Activated B cell treated with CpG ODN at 0.5 μM for 24 hours (primary cell): ENCODE measurements at regions not wholly inside any gene's neighbourhood (a gene's known extent, or its start where the extent isn't known, plus 50 kb on each side); places are given as distances from the start of the nearest gene placed in this dataset.

Experiments
- ATAC-seq: fragments of 200-7000 bp; cut with Tn5 transposase; one replicate; pipeline ENCODE4 v1.10.0; 2021; ENCODE audit warnings: low read depth, mild to moderate bottlenecking, moderate library complexity
- CTCF ChIA-PET: fragments of 350-600 bp; sonication (Branson Sonifier 250); formaldehyde crosslinking; loops from one replicate; lab custom pipeline; 2021; ENCODE audit warnings: antibody characterized with exemption; lab: Charles Lee
- POLR2A ChIA-PET: fragments of 350-600 bp; sonication (Branson Sonifier 250); formaldehyde crosslinking; loops from one replicate; lab custom pipeline; 2021; ENCODE audit warnings: antibody characterized with exemption; lab: Charles Lee
- DNase-seq: peaks from one replicate; pipeline ENCODE4 v3.0.0; 2022
- H3K27ac Mint-ChIP-seq: one replicate; pipeline ENCODE4 v1.8.0; 2020; ENCODE audit warnings: mixed read lengths
- H3K27me3 Mint-ChIP-seq: one replicate; pipeline ENCODE4 v1.8.0; 2021; ENCODE audit warnings: mixed read lengths
- H3K36me3 Mint-ChIP-seq: one replicate; pipeline ENCODE4 v1.8.0; 2021; ENCODE audit warnings: low read depth, mixed read lengths
- H3K4me1 Mint-ChIP-seq: one replicate; pipeline ENCODE4 v1.8.0; 2021; ENCODE audit warnings: mixed read lengths
- H3K4me3 Mint-ChIP-seq: one replicate; pipeline ENCODE4 v1.8.0; 2020; ENCODE audit warnings: mild to moderate bottlenecking, mixed read lengths
- H3K9me3 Mint-ChIP-seq: one replicate; pipeline ENCODE4 v1.8.0; 2020; ENCODE audit warnings: mixed read lengths
- CTCF ChIP-seq: fragments of 200-600 bp; IDR thresholded peaks from one replicate; pipeline ENCODE4 v1.8.0; 2022; ENCODE audit warnings: antibody characterized with exemption, mild to moderate bottlenecking
- intact Hi-C: fragments of 100-400 bp; cut with micrococcal nuclease; formaldehyde crosslinking; loops from one replicate; pipeline ENCODE4 v1.15.1; 2024

DNA sequence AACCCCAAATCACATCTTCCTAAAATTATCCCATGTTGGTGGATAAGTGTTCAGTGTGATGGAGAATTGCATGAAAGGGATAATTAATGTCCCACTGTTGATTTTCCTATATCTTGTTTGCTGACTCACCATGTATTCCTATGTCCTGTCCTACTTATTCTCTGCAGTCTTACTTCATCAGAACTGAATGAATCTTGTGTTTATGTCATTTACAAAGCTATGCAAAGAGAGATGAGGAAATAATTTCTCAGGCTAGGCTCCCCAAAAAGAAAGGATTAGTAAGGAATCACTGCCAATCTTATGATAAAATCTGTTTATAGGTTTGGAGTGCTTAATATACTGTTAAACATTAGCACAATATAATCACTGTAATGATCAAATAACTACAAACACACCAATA is 360.8 kb downstream of the CRPPA start:
- Mint-ChIP-seq H3K27me3 (no peaks in the 10 kb centered on the region), H3K36me3 (no peaks in the 10 kb centered on the region), H3K9me3 (no peaks in the 10 kb centered on the region), H3K27ac (no peak overlapping the region), H3K4me1 (no peaks in the 10 kb centered on the region), H3K4me3 (no peak overlapping the region)
- DNase-seq (no peak), ATAC-seq (no peak)
- ChIA-PET POLR2A (no interaction called here), CTCF (no interaction called here)
- no peak for TF ChIP-seq CTCF
- intact Hi-C loops: no loop called here

DNA sequence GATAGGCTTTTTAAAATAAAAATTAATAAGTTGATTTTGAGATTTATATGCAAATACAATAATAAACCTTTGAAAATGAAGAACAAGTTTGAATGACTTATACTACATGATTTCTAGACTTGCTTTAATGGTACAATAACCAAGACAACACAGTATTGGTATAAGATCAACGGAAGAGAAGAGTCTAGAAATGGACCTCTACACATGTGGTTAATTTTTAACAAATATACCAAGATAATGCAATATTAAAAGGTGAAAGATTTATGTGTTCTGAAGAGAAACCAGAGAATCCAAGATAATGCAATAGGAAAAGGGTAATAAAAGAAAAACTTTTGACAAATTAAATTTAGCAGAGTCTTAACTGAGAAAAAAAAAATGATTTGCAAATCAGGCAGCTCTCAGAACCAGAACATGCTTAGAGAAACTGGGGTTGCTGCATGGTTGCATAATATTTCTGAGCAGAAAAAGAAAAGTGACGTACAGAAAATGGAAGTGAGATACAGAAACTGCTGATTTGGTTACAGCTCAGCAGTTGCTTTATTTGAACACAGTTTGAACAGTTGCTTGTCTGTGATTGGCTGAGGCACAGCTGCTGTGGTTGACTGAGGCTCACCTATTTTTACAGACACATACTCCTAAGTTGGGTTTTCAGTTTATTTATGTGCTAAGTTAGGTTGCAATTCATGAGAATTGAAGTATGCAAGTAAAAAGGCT is 365.9 kb downstream of the CRPPA start:
- DNase-seq (no peak), ATAC-seq (peak; percentile 50)
- Mint-ChIP-seq H3K4me3 (no peak overlapping the region), H3K36me3 (no peaks in the 10 kb centered on the region), H3K27me3 (no peaks in the 10 kb centered on the region), H3K4me1 (no peaks in the 10 kb centered on the region), H3K9me3 (no peaks in the 10 kb centered on the region), H3K27ac (no peak overlapping the region)
- intact Hi-C loops: no loop called here
- POLR2A ChIA-PET: no interaction called here
- CTCF ChIA-PET: no interaction called here
- no peak for TF ChIP-seq CTCF

GRCh38 chr7:16051561-16052255 is 365.2 kb upstream of the MEOX2 start:
- Mint-ChIP-seq H3K36me3 (no peaks in the 10 kb centered on the region), H3K27me3 (no peaks in the 10 kb centered on the region), H3K9me3 (no peaks in the 10 kb centered on the region), H3K4me1 (no peaks in the 10 kb centered on the region), H3K4me3 (no peak overlapping the region), H3K27ac (no peak overlapping the region)
- CTCF ChIA-PET: no interaction called here
- DNase-seq: no peak
- ATAC-seq: no peak
- TF ChIP-seq CTCF: no peak
- POLR2A ChIA-PET: interaction anchor here (0.6 kb wide), 1 partner anchor 27 kb away, joined by 3 read pairs; no protein-coding TSS in a partner anchor
- intact Hi-C loops: no loop called here

DNA sequence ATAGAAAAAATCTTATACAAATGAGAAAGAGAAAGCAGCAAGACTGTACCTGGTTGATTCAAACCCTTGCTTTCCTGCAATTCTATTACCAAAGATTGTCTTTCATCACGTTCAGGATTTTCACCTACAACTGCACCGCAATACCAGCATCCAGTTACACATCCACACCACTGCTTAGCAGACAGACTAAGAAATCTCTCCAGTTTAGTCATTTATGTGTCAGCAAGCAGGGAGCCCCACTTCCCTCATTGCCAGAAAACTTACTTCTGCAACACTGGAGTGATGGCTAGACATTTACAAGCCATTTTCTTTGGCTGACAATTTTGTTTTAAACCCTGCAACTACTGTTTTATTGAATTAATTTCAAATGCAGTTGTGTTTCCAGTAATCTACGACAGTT is 359.6 kb upstream of the MEOX2 start:
- H3K4me3 Mint-ChIP-seq: no peak overlapping the region
- no peak for ATAC-seq
- H3K27me3 Mint-ChIP-seq: no peaks in the 10 kb centered on the region
- H3K4me1 Mint-ChIP-seq: no peaks in the 10 kb centered on the region
- no peak overlapping the region for H3K27ac Mint-ChIP-seq
- no peak for TF ChIP-seq CTCF
- H3K36me3 Mint-ChIP-seq: no peaks in the 10 kb centered on the region
- no peak for DNase-seq
- no peaks in the 10 kb centered on the region for H3K9me3 Mint-ChIP-seq
- CTCF ChIA-PET: no interaction called here
- POLR2A ChIA-PET: no interaction called here
- intact Hi-C loops: no loop called here

- no peak for TF ChIP-seq CTCF
- ATAC-seq: no peak
These were observed 358.8 kb upstream of the MEOX2 start for GRCh38 chr7:16045296-16045695.

More at GRCh38 chr7:16045296-16045695, 358.8 kb upstream of the MEOX2 start:
- no peak for DNase-seq
- Mint-ChIP-seq H3K9me3 (no peaks in the 10 kb centered on the region), H3K4me1 (no peaks in the 10 kb centered on the region), H3K4me3 (no peak overlapping the region), H3K27ac (no peak overlapping the region), H3K27me3 (no peaks in the 10 kb centered on the region), H3K36me3 (no peaks in the 10 kb centered on the region)
- ChIA-PET CTCF (no interaction called here), POLR2A (no interaction called here)
- intact Hi-C loops: no loop called here
